Esophagus muscularis mucosa (tissue), 3 donors: ENCODE measurements at regions not wholly inside any gene's neighbourhood (a gene's known extent, or its start where the extent isn't known, plus 50 kb on each side); places are given as distances from the start of the nearest gene placed in this dataset.

Source experiments
- POLR2A ChIP-seq: fragments of 450-650 bp; IDR thresholded peaks from one replicate; pipeline ENCODE4 v1.6.1; 2017; ENCODE audit warnings: antibody characterized with exemption, moderate library complexity, mild to moderate bottlenecking, low read depth
- TF ChIP-seq, protein P1 (sequence below), 3 experiments: fragments of 200-600 bp in 2 of 3; fragments of 450-650 bp in 1 of 3; sonication (generic) in 2 of 3; IDR thresholded peaks; one replicate each; pipeline ENCODE4 v1.5.1; 2017 to 2019; ENCODE audit warnings: antibody characterized with exemption in 3 of 3, mild to moderate bottlenecking in 2 of 3, moderate library complexity in 1 of 3

DNA sequence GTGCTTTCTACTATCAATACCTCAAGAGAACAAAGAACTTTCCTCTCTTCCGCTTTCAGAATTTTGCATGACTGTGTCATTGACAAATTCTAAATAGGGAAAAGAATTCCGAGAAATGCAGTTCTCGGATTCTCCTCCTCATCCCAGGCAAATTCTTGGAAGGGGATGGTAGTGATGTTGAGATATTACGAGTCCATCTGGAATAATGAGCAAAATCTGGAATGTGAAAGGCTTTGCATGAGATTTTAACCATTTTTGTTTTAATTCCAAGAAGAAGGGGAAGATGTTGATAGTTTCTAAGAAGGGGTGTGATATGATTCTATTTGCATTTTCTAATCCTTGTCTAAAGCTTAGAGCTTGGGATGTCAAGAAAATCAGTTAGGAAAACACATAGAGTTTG is 127.1 kb upstream of the DOCK10 start:
- TF ChIP-seq, protein P1, sequence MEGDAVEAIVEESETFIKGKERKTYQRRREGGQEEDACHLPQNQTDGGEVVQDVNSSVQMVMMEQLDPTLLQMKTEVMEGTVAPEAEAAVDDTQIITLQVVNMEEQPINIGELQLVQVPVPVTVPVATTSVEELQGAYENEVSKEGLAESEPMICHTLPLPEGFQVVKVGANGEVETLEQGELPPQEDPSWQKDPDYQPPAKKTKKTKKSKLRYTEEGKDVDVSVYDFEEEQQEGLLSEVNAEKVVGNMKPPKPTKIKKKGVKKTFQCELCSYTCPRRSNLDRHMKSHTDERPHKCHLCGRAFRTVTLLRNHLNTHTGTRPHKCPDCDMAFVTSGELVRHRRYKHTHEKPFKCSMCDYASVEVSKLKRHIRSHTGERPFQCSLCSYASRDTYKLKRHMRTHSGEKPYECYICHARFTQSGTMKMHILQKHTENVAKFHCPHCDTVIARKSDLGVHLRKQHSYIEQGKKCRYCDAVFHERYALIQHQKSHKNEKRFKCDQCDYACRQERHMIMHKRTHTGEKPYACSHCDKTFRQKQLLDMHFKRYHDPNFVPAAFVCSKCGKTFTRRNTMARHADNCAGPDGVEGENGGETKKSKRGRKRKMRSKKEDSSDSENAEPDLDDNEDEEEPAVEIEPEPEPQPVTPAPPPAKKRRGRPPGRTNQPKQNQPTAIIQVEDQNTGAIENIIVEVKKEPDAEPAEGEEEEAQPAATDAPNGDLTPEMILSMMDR (IDR thresholded peaks at IDR 0.05), result no peak
- TF ChIP-seq POLR2A, result no peak
